ENCODE measurements at regions not wholly inside any gene's neighbourhood (a gene's known extent, or its start where the extent isn't known, plus 50 kb on each side); places are given as distances from the start of the nearest gene placed in this dataset.

DNA sequence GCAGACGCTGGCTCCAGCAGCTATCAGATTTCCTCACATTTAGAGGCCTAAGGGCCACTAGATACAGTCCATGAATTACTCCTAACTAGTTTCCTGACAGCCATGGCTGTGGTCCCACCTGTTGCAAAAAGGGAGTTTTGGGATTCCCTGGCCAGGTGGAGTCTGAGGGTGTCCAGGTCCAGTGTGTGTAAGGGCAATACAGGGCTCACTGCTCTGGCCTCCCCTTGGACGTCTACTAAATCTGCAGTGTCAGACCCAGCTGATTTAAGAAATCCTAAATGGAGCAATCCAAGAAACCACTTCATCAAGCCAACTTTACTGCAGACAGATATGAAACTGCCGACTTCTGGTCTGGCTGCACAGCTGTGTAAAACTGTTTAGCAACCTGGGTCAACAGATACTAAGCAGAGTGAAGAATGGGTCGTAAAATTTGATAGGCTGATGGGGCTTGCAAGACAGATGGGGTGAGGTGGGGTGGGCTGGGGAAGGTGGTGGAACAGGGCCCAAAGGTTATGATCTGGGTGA is 116.4 kb downstream of the GADD45G start:
- DNase-seq (ENCODE audit: extremely low read depth in 1 of 2, low read depth in 1 of 2) = no peak

DNA sequence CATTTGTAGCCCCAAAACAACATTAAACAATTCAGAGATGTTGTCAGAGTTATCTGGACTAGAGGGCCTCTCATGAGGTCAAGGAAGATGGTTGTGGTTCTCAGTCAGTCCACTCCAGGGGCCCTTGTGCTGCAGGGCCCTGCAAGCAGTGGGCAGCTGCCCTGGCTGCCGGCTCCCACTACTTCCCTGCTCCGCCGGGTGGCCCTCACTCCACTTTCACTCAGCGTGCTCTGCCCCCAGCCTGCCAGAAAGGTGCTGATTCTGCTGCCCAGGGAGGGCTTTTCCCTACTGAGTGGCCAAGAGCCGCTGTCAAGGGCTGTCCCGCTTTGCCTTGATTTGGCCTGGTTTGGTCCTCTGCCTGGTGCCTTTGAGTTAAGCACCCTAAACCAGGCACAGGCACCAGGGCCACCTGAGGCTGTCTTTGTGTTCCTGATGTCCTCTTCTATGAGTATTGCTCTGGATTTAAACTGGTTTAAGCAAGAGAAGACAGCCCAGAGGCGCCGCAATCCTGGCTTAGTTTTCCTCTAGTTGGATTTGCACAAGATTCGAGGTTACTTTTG is 117.2 kb downstream of the GADD45G start:
- DNase-seq (ENCODE audit: extremely low read depth in 1 of 2, low read depth in 1 of 2) = no peak

DNA sequence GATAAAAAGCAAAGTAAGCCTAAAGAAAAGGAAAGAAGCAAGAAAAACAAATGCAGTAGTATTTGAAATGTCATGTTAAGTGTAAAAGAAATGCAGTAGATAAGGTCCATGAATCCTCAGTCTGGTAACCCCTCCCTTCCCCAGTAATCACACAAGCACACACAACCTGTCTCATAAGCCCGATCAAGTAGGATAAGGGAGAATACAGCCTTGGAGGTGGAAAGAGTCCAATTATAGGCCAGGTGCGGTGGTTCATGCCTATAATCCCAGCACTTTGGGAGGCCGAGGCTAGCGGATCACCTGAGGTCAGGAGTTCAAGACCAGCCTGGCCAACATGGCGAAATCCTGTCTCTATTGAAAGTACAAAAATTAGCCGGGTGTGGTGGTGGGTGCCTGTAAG is 117.9 kb downstream of the GADD45G start:
- no peak for DNase-seq (ENCODE audit: extremely low read depth in 1 of 2, low read depth in 1 of 2)

DNA sequence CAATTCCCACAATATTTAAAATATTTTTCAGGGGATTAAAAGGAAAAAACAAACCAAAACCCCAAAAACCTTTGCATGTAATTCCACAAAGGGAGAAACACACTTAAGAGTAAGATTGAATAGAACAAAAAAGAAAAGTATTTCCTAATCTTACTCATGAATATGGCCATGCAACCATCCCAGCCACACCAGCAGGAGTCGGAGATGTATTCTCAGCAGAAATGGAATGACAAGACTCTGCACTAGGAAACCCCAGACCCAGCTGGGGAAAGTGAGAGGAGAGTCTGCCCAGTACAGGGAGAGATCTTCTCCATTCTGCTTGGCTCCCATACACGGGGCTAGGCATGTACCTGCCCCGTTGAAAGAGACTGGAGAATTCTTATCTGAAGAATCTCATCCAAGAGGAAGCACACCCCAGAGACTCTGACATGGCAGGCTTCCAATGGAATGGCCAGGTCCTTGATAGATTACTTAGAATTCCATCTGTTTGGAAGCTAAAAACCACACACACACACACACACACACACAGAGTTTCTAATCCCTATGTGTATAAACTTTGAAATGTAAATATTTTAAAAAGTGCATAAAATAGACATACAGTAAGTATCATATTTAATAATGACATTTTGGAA is 118.8 kb downstream of the GADD45G start:
- no peak for DNase-seq (ENCODE audit: extremely low read depth in 1 of 2, low read depth in 1 of 2)

DNA sequence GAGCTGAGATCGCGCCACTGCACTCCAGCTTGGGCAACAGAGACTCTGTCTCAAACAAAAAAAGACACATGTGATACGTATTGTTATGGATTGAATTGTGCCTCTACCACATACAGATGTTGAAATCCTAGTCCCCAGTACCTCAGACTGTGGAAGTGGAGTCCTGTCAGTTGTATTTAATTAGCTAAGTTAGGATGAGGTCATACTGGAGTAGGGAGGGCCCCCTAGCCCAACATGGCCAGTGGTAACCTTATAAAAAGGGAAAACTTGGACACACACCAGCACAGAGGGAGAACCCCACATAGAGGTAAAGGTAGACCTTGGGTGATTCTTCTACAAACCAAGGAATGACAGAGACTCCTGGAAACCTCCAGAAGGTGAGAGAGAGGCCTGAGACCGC is 119.8 kb downstream of the GADD45G start:
- no peak for DNase-seq (ENCODE audit: extremely low read depth in 1 of 2, low read depth in 1 of 2)

DNA sequence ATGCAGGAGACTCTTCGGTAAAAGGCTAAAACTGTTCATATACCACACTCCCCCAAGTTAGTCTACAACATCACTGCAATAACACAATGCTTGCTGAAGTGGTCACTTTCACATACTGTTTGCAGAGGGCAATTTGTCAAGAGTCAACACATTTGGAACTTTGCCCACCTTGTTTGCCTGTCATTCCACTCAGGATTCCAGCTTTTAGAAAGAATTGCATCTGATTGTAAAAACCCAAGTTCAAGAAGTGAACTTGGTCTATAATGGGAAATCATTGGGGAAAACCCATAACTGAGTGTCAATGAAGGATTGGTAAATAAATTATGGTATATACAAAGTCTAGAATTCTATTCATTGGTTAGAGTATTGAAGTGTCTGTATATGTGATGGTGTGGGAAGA is 120.5 kb downstream of the GADD45G start:
- no peak for DNase-seq (ENCODE audit: extremely low read depth in 1 of 2, low read depth in 1 of 2)

DNA sequence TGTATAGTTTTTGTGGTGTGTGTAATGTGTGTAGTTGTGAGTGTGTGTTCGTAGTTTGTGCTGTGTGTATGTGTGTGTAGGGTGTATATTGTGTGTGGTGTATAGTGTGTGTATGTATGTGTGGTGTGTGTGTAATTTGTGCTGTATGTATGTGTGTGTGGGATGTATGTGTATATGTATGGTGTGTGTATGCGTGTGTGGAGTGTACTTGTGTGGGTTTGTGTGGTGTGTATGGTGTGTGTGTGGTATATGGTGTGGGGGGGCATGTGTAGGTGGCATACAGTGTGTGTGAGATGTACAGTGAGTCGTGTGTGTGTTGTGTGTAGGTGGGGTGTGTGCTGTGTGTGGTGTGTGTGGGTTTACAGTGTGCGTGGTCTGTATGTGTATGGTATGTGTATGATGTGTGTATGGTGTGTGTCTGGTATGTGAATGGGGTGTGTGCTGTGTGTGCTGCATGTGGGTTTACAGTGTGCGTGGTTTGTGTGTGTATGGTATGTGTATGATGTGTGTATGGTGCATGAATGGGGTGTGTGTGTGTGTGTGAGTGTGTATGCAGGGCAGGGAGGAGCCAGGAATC is 125.2 kb downstream of the GADD45G start:
- no peak for DNase-seq (ENCODE audit: extremely low read depth in 1 of 2, low read depth in 1 of 2)

DNA sequence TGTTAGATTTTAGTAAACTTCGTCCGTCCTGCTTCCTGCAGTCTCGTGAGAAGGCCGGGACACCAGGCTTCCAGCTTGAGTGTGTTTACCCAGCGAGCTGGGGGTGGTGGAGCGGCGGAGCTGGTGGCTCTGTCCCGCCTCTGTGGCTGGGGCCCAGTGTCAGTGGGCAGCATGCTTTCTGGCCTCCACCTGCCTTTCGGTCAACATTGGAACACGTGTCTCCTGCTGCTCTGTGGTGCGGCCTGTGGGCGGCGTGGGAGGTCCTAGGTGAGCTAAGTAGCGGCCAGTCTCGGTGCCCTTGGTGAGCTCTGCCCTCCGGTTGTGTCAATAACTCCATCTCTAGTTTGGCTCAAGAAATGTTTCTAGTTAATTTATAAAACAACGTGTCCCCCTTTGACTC is 125.9 kb downstream of the GADD45G start:
- no peak for DNase-seq (ENCODE audit: extremely low read depth in 1 of 2, low read depth in 1 of 2)

DNA sequence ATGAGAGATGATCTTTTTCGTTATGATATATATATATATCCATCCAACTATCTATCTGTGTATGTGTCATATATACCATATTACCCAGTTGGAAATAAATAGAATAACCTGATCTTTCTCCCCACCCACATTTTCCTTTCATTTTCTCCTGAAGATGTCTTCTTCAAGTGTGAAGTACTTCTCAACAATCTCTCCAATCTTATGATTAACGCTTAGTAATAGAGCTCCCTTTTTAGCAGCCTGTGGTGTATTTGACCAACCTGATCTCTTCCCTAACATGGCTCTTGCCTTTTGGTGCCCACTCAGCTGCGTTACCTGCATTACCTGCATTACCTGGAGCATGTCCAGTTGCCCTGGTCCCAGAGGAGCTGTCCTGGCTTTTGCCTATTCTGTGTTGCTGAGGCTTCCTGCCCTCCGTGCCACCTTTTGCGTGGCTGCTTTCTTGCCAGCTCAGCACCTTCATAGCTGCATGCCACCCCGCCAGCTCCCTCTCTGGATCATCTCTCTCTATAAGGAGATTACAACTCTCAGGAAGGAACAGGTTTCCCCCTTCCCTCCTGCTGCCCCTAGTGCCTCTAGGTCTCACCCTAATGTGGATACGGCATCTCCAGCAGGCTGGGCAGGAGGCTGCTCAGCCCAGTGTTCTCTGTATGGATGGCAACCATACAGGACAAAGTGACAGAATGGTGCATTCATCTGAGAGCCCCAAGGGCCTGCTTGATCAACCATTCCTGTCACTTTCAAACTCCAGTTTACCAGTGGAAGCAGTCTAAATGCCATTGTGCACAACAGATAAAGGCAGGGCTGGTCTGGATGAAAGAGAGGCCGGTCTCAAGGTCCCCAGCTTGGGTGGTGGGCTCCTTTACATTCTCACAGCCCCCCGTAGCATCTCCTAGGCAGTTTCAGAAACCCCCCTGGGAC is 126.7 kb downstream of the GADD45G start:
- no peak for DNase-seq (ENCODE audit: extremely low read depth in 1 of 2, low read depth in 1 of 2)

DNA sequence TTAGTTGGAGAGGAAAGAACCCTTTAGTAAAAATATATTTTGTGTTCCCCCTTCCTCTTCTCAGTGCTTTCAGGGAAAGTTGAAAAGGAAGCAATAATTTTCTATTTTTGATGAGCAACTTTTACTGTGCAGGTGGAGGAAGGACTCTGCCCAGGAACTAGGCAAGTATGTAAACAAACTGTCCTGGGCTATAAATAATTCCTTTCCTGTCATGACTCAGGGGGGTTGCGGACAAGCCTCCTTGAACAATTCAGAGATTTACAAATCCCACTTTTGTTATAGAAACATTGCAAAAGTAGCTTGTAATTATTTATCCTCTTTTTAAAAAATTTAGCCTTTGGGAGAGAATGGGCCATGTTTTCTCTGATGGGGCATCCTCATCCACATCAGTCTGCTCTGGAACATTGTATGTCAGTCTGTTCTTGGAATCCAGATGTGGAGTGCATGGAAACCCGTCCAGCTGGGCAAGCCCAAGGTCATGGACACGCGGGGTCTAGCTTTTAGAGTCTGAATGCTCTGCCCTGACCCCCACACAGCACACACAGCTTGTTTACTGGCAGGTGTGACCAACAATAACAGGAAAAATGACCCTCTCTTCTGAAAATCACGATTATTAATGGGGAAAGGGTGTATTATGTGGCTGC is 127.6 kb downstream of the GADD45G start:
- DNase-seq (ENCODE audit: extremely low read depth in 1 of 2, low read depth in 1 of 2) = no peak

DNA sequence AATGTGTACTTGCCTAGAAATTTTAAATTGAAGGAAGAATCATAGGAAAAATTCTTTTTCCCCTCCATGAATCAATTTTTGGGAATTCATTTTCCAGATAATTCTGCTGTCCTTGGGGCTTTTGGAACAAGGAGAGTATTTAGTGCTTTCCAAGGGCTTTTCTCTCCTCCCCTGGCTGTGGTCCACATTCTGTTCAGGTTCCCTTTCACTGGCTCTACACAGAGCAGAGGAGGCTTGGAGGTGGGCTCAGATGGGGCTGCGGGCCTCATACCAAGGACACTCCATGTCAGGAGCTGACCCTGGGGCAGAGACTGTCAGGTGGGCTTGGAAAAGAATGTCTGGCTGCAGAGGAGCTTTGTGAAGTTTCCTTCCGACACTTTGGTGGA is 128.1 kb downstream of the GADD45G start:
- no peak for DNase-seq (ENCODE audit: extremely low read depth in 1 of 2, low read depth in 1 of 2)

DNA sequence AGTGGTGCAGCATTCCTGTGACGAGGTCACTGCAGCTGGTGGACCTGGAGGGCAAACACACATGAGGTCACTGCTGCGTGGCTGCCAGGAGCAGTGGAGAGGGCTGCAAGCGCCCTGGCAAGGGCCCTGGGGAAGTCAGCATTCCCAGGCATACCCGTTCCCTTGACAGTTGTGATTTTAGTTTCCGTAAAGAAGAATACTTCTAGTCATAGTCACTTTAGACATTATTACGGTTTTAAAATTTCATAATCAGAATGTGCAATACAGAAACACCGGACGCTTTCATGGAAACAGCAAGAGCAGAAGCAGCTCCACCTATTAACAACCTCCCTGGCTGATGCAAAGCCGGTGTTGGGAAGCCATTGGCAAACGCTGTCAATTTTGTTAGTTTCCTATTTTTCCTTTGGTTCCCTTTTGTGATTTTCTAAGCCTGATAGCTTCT is 129.8 kb downstream of the GADD45G start:
- DNase-seq (ENCODE audit: extremely low read depth in 1 of 2, low read depth in 1 of 2) = no peak

DNA sequence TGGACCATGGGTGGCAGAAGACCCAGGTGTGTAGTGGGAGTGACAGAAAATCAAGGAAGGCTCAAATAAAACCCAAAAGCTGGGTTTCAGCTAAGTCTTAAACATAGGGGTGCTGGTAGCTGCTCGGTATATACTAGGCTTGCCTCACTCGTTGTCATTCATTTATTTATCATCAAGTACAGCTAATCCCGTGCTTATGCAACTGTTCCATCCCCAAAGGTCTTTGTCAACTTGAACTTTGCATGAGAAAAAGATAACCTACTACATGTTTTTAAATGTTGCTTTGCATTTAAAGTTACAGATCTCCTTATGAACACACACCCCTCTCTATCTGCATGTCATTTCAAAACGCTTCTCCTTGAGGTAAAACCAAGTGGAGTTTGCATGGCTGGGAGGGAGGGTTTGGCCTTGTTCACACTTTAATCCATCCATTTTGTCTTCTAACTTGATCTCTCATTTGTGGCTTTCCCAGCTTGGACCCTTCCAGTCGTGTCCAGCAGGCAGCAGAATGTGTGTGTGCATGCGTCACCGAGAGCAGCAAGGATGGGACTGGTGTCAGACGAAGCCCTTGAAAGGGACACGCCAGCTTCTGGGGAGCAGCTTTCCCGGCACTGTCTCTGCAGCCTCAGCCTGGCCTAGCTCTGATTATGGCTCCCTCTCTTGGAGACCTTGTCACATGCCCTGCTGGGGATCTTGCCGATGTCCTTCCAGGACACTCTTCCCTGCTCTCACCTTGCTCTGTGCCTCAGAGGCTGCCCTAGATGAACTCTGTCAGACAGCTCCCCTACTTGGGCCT is 133.5 kb downstream of the GADD45G start:
- no peak for DNase-seq (ENCODE audit: extremely low read depth in 1 of 2, low read depth in 1 of 2)

DNA sequence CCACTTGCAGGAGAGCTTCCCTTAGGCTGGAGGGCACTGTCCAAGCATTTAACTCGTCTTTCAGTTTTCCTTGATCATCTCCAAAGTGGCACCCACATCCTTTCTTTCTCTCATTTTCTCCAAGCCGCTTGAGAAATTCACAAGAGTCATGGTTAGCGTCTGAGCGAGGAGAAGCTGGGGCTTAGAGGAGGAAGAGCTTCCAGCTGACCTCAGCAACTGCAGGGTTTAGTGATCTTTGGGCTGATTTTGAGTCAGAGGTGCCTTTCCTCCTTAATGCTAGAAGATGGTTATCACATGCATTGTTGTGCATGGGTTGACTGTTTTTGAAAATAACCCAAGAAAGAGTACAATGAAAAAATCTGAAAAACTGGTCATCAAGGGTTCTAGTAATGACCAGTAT is 134.7 kb downstream of the GADD45G start:
- DNase-seq (ENCODE audit: extremely low read depth in 1 of 2, low read depth in 1 of 2) = no peak

DNA sequence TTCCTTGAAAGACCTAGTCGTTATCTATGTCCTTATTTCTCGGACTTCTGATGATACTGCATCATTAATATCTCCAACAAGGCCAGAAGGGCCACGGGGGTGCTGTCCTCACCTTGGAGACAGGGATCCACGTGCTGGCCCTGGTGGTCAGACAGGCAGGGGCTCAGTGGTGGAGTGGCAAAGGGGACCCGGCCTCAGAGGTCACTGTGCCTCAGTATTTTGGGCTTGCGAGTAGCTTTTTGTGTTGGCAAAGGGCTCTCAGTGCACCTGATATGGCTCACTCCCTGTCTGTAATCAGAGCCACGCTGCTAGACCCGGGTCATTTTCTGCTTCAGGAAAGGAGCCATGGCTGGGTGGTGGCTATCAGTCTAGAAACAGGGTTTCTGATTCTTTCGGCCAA is 135.1 kb downstream of the GADD45G start:
- no peak for DNase-seq (ENCODE audit: extremely low read depth in 1 of 2, low read depth in 1 of 2)

DNA sequence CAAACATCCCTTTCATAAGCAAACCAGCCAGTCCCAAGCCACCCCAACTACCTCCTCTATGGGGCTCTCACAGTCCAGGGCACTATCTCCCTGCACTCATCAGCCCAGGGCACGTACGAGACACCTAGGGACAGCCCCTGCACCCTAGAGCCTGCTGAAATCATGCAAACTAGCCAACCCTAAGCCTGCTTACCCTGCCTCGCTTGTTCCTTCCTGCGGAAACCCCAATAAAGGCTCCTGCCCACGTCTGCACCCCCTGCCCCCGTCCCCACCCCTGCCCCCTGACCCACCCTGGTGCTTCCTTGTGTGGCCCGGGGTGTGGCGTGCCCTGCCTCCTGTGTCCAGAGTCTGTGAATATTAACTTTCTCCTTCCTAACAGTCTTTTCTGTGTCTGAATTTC is 135.9 kb downstream of the GADD45G start:
- peak in 1 of 2 donors; percentile 28 for DNase-seq (ENCODE audit: extremely low read depth in 1 of 2, low read depth in 1 of 2)

DNA sequence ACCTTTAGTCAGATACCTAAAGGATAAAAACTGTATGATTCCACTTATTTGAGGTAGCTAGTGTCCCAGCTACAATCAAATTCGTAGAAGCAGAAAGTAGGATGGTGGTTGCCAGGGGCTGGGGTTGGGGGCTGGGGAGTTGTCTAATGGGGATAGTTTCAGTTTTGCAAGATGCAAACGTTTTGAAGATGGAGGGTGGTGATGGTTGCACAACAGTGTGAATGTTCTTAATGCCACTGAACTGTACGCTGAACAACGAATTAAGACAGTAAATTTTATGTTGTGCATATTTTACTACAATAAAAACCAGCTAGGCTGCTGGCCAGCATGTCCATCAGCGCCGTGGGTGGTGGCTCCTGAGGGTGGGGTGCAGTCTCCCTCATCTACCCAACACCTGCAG is 137.8 kb downstream of the GADD45G start:
- no peak for DNase-seq (ENCODE audit: extremely low read depth in 1 of 2, low read depth in 1 of 2)

DNA sequence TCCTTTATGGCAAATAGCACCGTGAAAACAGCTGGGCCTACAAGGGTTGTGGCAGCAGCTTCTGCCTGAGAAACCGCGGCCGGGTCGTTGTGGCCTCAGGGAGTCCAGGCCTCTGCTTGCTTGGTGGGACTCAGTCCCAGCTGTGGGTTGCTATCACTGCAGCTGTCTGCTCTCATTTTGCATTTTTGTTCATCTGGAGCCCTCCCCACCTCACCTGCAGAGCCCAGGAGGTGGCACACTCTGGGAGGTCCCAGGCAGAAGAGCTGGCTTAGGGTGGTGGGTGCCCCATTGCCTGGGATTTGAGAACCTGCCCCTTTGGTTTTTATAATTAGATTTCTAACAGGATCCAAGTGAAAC is 138.4 kb downstream of the GADD45G start:
- DNase-seq (ENCODE audit: extremely low read depth in 1 of 2, low read depth in 1 of 2) = no peak

DNA sequence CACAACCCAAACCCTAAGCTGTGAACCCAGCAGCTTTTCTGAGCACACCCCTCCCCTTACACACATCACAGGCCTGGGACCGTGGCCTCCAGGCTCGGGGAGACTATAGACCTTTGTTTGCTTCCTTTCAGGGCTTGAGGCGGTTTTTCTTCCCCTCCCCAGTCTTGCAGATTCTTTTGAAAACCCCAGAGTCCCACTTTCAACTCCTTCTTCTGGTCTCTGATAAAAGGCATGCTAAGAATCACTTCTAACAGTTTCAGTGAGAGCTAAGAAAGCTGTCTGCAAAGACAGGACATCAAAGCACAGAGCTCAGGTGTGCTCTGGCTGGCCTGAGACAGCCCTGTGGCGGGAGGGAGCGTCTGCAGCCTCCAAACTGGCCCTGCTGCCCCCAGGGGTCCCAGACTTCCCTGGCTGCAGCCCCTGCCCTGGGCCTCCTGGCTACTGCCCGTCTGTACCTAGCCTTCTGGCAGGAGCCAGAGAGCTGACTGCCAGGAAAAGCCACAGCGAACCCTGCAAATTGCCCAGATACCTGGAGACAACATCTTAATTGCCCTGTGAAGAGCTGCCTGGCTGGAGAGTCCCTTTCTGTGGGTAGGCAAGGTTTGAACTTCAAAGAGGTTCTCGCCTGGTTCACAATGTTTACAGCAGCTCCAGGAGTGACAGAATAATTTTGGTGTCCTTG is 138.9 kb downstream of the GADD45G start:
- no peak for DNase-seq (ENCODE audit: extremely low read depth in 1 of 2, low read depth in 1 of 2)

DNA sequence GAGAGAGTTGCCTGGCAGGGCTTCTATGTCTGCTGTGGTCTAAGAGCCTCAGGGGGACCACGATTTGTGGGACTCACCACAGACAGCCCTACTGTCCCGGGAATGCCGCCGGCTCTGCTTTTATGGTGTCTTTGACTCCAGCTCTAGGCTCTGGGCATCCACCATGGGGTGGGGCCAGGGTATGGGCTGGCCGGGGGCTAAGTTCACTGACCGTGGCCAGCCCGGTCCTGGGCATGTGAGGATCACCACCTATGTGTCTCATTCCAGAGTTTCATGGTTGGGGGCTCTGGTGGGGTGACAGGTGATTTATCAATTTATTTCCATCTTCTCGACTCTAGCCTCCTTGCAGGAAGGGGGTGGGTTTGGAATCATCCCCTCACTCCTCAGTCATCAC is 139.4 kb downstream of the GADD45G start:
- DNase-seq (ENCODE audit: extremely low read depth in 1 of 2, low read depth in 1 of 2) = no peak

All from stimulated activated CD8-positive, alpha-beta memory T cell treated with anti-CD3 and anti-CD28 coated beads, Interleukin-7, amount 100 ng/mL, for 48 hours (primary cell).